IMR-90 (cell line): ENCODE measurements at regions not wholly inside any gene's neighbourhood (a gene's known extent, or its start where the extent isn't known, plus 50 kb on each side); places are given as distances from the start of the nearest gene placed in this dataset.

Source experiments
- ATAC-seq: fragments of 200-7000 bp; cut with Tn5 transposase; 2 replicates; pipeline ENCODE4 v1.9.1; 2020; ENCODE audit warnings: low read depth, mild to moderate bottlenecking, moderate library complexity
- BruUV-seq: library from RNA; stranded (reverse); fragments of 400-500 nt; replicated peaks from 2 replicates; lab custom pipeline; 2021; lab: Mats Ljungman, UMichigan
- CTCF ChIA-PET: fragments of 300-600 bp; formaldehyde crosslinking; extraction: SDS; loops from one replicate; lab custom pipeline; 2021; ENCODE audit warnings: antibody characterized with exemption; lab: Yijun Ruan, JAX
- POLR2A ChIA-PET: fragments of 300-600 bp; sonication (Branson Sonifier 250); formaldehyde crosslinking; loops from one replicate; lab custom pipeline; 2022; ENCODE audit warnings: antibody characterized with exemption; ENCODE audit not compliant: unreplicated experiment; lab: Charles Lee
- DNase-seq: peaks from one replicate; pipeline ENCODE4 v3.0.0; 2013
- H2AFZ ChIP-seq: replicated peaks from 2 replicates; pipeline ENCODE3; 2013; ENCODE audit warnings: low read length, mild to moderate bottlenecking; ENCODE audit not compliant: poor library complexity
- H2AK5ac ChIP-seq: 2 replicates; pipeline ENCODE4 v1.6.1; 2013; ENCODE audit warnings: low read depth, low read length, inconsistent platforms
- H2AK9ac ChIP-seq: replicated peaks from 2 replicates; pipeline ENCODE3; 2013; ENCODE audit warnings: mild to moderate bottlenecking, low read depth, low read length, moderate library complexity; ENCODE audit not compliant: poor library complexity
- H2BK120ac ChIP-seq: 2 replicates; pipeline ENCODE4 v1.6.1; 2013; ENCODE audit warnings: low read depth, low read length, inconsistent platforms
- H2BK15ac ChIP-seq: 3 replicates; pipeline ENCODE4 v1.6.1; 2013; ENCODE audit warnings: low read depth, low read length, inconsistent platforms
- H2BK20ac ChIP-seq: 2 replicates; pipeline ENCODE4 v1.6.1; 2013; ENCODE audit warnings: low read depth, mild to moderate bottlenecking, inconsistent platforms, low read length, moderate library complexity
- H2BK5ac ChIP-seq: 2 replicates; pipeline ENCODE4 v1.6.1; 2013; ENCODE audit warnings: mild to moderate bottlenecking, low read depth, low read length, inconsistent platforms; ENCODE audit not compliant: poor library complexity, severe bottlenecking
- H3K14ac ChIP-seq: replicated peaks from 2 replicates; pipeline ENCODE4 v1.6.1; 2013; ENCODE audit warnings: low read depth, low read length, inconsistent platforms
- H3K18ac ChIP-seq: 2 replicates; pipeline ENCODE4 v1.6.1; 2013; ENCODE audit warnings: low read depth, low read length, control low read depth
- H3K23ac ChIP-seq: 2 replicates; pipeline ENCODE4 v1.6.1; 2013; ENCODE audit warnings: low read depth, low read length, inconsistent platforms
- H3K27ac ChIP-seq: 2 replicates; pipeline ENCODE4 v1.5.1; 2013; ENCODE audit warnings: mild to moderate bottlenecking, control low read depth, low read length; ENCODE audit not compliant: insufficient read depth
- H3K27me3 ChIP-seq: 2 replicates; pipeline ENCODE4 v1.6.1; 2013; ENCODE audit warnings: low read length; ENCODE audit not compliant: control insufficient read depth, insufficient read depth
- H3K36me3 ChIP-seq: 2 replicates; pipeline ENCODE4 v1.6.1; 2013; ENCODE audit warnings: low read length, mixed read lengths; ENCODE audit not compliant: control insufficient read depth, insufficient read depth
- H3K4ac ChIP-seq: 2 replicates; pipeline ENCODE4 v1.6.1; 2013; ENCODE audit warnings: low read depth, low read length, inconsistent platforms
- H3K4me1 ChIP-seq: 2 replicates; pipeline ENCODE4 v1.6.1; 2013; ENCODE audit warnings: low read length, mixed read lengths; ENCODE audit not compliant: control insufficient read depth, insufficient read depth
- H3K4me2 ChIP-seq: 2 replicates; pipeline ENCODE4 v1.6.1; 2013; ENCODE audit warnings: low read depth, mild to moderate bottlenecking, control low read depth, low read length, moderate library complexity
- H3K4me3 ChIP-seq: 2 replicates; pipeline ENCODE4 v1.5.1; 2013; ENCODE audit warnings: low read depth, mild to moderate bottlenecking, control low read depth, low read length, moderate library complexity; ENCODE audit not compliant: insufficient read depth
- H3K56ac ChIP-seq: 2 replicates; pipeline ENCODE4 v1.6.1; 2013; ENCODE audit warnings: low read length, inconsistent platforms; ENCODE audit not compliant: insufficient read depth; ENCODE audit errors: extremely low read depth
- H3K79me1 ChIP-seq, 2 experiments: 2 replicates each; pipeline ENCODE4 v1.6.1; 2013; ENCODE audit warnings: low read length in 2 of 2, inconsistent platforms in 1 of 2, low read depth in 1 of 2
- H3K9ac ChIP-seq: 2 replicates; pipeline ENCODE4 v1.6.1; 2013; ENCODE audit warnings: low read depth, low read length, control low read depth
- H3K9me1 ChIP-seq: 2 replicates; pipeline ENCODE4 v1.6.1; 2013; ENCODE audit warnings: low read length, inconsistent platforms; ENCODE audit not compliant: insufficient read depth
- H3K9me3 ChIP-seq: 2 replicates; pipeline ENCODE4 v1.6.1; 2013; ENCODE audit warnings: low read length; ENCODE audit not compliant: control insufficient read depth, insufficient read depth
- H4K20me1 ChIP-seq: 2 replicates; pipeline ENCODE4 v1.6.1; 2013; ENCODE audit warnings: low read length, inconsistent platforms; ENCODE audit not compliant: insufficient read depth
- H4K5ac ChIP-seq: 2 replicates; pipeline ENCODE4 v1.6.1; 2013; ENCODE audit warnings: mild to moderate bottlenecking, low read depth, low read length, control low read depth
- H4K8ac ChIP-seq, 2 experiments: 2 replicates each; pipeline ENCODE4 v1.6.1; 2013; ENCODE audit warnings: low read depth in 2 of 2, low read length in 2 of 2, control low read depth in 1 of 2, inconsistent platforms in 1 of 2
- H4K91ac ChIP-seq: 2 replicates; pipeline ENCODE4 v1.6.1; 2013; ENCODE audit warnings: low read depth, low read length, inconsistent platforms; ENCODE audit not compliant: insufficient read depth
- BHLHE40 ChIP-seq: fragments of 150-350 bp; IDR thresholded peaks from 2 replicates; pipeline ENCODE4 v1.6.1; 2016; ENCODE audit warnings: mild to moderate bottlenecking, low read depth, low read length
- WGBS, 2 experiments: methylation state at CpG; one replicate each; pipeline versions ENCODE4 v1.1.5 to v1.1.7; 2013; ENCODE audit warnings: missing lambda C conversion rate in 2 of 2; ENCODE audit not compliant: insufficient read length in 1 of 2; ENCODE audit errors: extremely low coverage in 2 of 2; 5-methylcytosine and 5-hydroxymethylcytosine counted together
- dilution Hi-C: fragments of 300-500 bp; cut with HindIII; formaldehyde crosslinking; loops from one replicate; pipeline ENCODE4 v1.14.3; 2018; ENCODE audit warnings: low sequenced_read_pairs; ENCODE audit not compliant: unreplicated experiment
- in situ Hi-C: fragments of 300-500 bp; cut with MboI; formaldehyde crosslinking; loops from 3 replicates; pipeline ENCODE4 v1.14.3; 2019; ENCODE audit warnings: low sequenced_read_pairs, inconsistent platforms, mixed read lengths
- intact Hi-C: fragments of 100-400 bp; cut with micrococcal nuclease; formaldehyde crosslinking; loops from 2 replicates; pipeline ENCODE4 v1.10.0; 2022

DNA sequence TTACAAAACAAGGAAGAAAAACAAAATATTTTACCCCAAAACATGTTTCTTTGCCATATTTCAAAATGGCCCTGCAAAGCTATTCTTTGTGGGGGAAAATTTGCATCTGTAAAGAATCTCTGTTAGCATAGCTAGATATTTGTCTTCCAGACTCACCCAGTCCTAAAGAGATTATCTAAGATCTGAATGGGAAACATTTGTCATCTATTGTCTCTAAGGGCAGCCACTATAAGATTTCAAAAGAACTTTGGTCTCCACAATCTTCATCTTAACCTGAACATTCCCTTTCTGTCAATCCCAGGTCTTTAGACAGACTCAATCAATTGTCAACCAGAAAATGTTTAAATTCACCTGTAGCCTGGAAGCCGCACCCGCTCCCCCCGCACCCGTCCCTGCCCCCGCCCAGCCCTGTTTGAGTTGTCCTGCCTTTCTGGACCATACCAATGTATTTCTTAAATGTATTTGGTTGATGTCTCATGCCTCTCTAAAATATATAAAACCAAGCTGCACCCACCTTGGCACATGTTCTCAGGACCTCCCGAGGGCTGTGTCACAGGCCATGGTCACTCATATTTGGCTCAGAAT is 330.6 kb downstream of the RAB3C start:
- no peak overlapping the region for H2BK120ac ChIP-seq
- H4K8ac ChIP-seq = no peak overlapping the region
- H3K56ac ChIP-seq = no peak overlapping the region
- no peak overlapping the region for H3K4ac ChIP-seq
- no peak overlapping the region for H3K18ac ChIP-seq
- no peaks in the 10 kb centered on the region for H3K79me1 ChIP-seq
- H3K4me2 ChIP-seq = no peak overlapping the region
- no peak overlapping the region for H3K4me3 ChIP-seq
- no peak overlapping the region for H2AK9ac ChIP-seq
- ATAC-seq = no peak
- no peaks in the 10 kb centered on the region for H3K9me3 ChIP-seq
- no TSS peak for BruUV-seq
- H4K91ac ChIP-seq = no peak overlapping the region
- H2AK5ac ChIP-seq = no peak overlapping the region
- H2BK15ac ChIP-seq = no peak overlapping the region
- H3K23ac ChIP-seq = no peak overlapping the region
- no peaks in the 10 kb centered on the region for H3K9me1 ChIP-seq
- dilution Hi-C loops (no loop called here), in situ Hi-C loops (no loop called here), intact Hi-C loops (no loop called here)
- H2BK20ac ChIP-seq = no peak overlapping the region
- no peak overlapping the region for H3K27ac ChIP-seq
- H3K36me3 ChIP-seq = no peaks in the 10 kb centered on the region
- no peak overlapping the region for H3K14ac ChIP-seq
- TF ChIP-seq BHLHE40 = no peak
- H3K27me3 ChIP-seq = peaks cover 5% of the 10 kb centered on the region; the same call in 1 of the 2 replicates
- H4K5ac ChIP-seq = no peak overlapping the region
- WGBS, 2 experiments = no CpG with 5 or more reads among the region's 6 CpGs
- no peak overlapping the region for H2AFZ ChIP-seq
- H3K4me1 ChIP-seq = no peaks in the 10 kb centered on the region
- H4K20me1 ChIP-seq = no peaks in the 10 kb centered on the region
- H3K9ac ChIP-seq = no peak overlapping the region
- H2BK5ac ChIP-seq = no peak overlapping the region
- DNase-seq = no peak
- POLR2A ChIA-PET = no interaction called here
- CTCF ChIA-PET = no interaction called here
